Caki2 (cell line): ENCODE measurements at regions not wholly inside any gene's neighbourhood (a gene's known extent, or its start where the extent isn't known, plus 50 kb on each side); places are given as distances from the start of the nearest gene placed in this dataset.

Experiments used
- DNase-seq: peaks from one replicate; pipeline ENCODE4 v3.0.0-alpha.2; 2015; ENCODE audit warnings: low read depth
- in situ Hi-C: cut with HindIII; loops from 2 replicates; pipeline ENCODE4 v1.10.0; 2016; ENCODE audit warnings: low sequenced_read_pairs, low pct_unique_long_range_greater_than_20kb, mixed read lengths

GRCh38 chr9:87077986-87078385 lies 130.7 kb upstream of the GAS1 start:
- no peak for DNase-seq
- in situ Hi-C loops = no loop called here

GRCh38 chr9:87080512-87081264 lies 133.4 kb upstream of the GAS1 start:
- in situ Hi-C loops = no loop called here
- no peak for DNase-seq

- DNase-seq = no peak
- in situ Hi-C loops = no loop called here
These were observed 134.2 kb upstream of the GAS1 start for GRCh38 chr9:87081503-87081902.

- DNase-seq = no peak
- in situ Hi-C loops = no loop called here
These were observed 136.7 kb upstream of the GAS1 start for GRCh38 chr9:87083986-87084385.

GRCh38 chr9:87084407-87084806 lies 137.1 kb upstream of the GAS1 start:
- in situ Hi-C loops = no loop called here
- no peak for DNase-seq

- DNase-seq = no peak
- in situ Hi-C loops = no loop called here
These were observed 137.8 kb upstream of the GAS1 start for GRCh38 chr9:87085073-87085472.

- in situ Hi-C loops = no loop called here
- DNase-seq = no peak
These were observed 138.2 kb upstream of the GAS1 start for GRCh38 chr9:87085521-87085920.

GRCh38 chr9:87086221-87086818 lies 139.0 kb upstream of the GAS1 start:
- in situ Hi-C loops = no loop called here

GRCh38 chr9:87087197-87087596 lies 139.9 kb upstream of the GAS1 start:
- no peak for DNase-seq
- in situ Hi-C loops = no loop called here

More at GRCh38 chr9:87086221-87086818, 139.0 kb upstream of the GAS1 start:
- no peak for DNase-seq

GRCh38 chr9:87088192-87088591 lies 140.9 kb upstream of the GAS1 start:
- no peak for DNase-seq
- in situ Hi-C loops = no loop called here

GRCh38 chr9:87088621-87089365 lies 141.5 kb upstream of the GAS1 start:
- no peak for DNase-seq
- in situ Hi-C loops = no loop called here

GRCh38 chr9:87089506-87089905 lies 142.2 kb upstream of the GAS1 start:
- DNase-seq = no peak
- in situ Hi-C loops = no loop called here

GRCh38 chr9:87089929-87090328 lies 142.6 kb upstream of the GAS1 start:
- in situ Hi-C loops = no loop called here
- DNase-seq = no peak

- no peak for DNase-seq
- in situ Hi-C loops = no loop called here
These were observed 146.5 kb upstream of the GAS1 start for GRCh38 chr9:87093777-87094176.

GRCh38 chr9:87095951-87096350 lies 148.6 kb upstream of the GAS1 start:
- no peak for DNase-seq
- in situ Hi-C loops = no loop called here

GRCh38 chr9:87096506-87096905 lies 149.2 kb upstream of the GAS1 start:
- DNase-seq = no peak
- in situ Hi-C loops = no loop called here

- no peak for DNase-seq
- in situ Hi-C loops = no loop called here
These were observed 149.9 kb upstream of the GAS1 start for GRCh38 chr9:87097238-87097637.

- in situ Hi-C loops = no loop called here
- no peak for DNase-seq
These were observed 152.1 kb upstream of the GAS1 start for GRCh38 chr9:87099407-87099806.

- in situ Hi-C loops = no loop called here
- DNase-seq = no peak
These were observed 152.7 kb upstream of the GAS1 start for GRCh38 chr9:87100001-87100400.
